EL (cell line): ENCODE measurements at regions not wholly inside any gene's neighbourhood (a gene's known extent, or its start where the extent isn't known, plus 50 kb on each side); places are given as distances from the start of the nearest gene placed in this dataset.

Source experiments
- DNase-seq: peaks from one replicate; pipeline ENCODE4 v3.0.0-alpha.2; 2016

DNA sequence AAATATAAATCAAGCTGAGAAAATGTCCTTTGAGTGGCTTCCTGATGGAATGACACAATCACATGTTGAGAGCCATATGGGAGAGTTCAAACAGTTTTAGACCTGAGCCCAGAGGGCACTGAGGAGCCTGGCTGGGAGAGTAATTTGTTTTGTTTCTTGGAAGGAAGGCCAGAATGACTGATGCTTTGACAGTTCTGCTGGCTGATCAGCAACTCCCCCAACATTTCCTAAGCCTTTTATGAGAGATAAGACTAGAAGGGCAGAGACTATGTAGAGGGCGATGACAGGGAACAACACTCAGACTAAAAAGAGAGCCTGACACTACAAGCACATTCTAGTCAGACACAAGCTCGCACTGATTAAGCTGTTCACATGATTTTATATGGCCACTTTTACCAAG, 169.2 kb downstream of the COX7C start:
- DNase-seq, result no peak

DNA sequence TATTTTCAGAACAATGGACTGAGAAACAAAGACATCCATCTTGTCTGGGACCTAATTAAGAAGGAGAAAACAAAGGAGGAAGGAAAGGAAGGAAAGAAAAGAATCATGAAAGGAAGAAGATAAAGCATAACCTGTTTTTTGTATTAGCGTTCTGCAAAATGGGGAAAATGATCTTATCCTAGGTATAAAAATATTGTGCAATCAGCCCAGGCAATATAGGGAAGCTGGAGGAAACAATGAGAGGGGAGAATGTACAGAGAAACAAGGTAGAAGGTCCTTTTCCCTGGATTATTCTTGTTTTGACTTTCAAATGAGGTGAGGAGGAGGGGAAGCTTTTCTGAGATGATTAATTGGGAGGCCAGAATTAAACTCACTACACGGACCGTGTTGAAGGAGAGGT, 177.9 kb downstream of the COX7C start:
- no peak for DNase-seq

DNA sequence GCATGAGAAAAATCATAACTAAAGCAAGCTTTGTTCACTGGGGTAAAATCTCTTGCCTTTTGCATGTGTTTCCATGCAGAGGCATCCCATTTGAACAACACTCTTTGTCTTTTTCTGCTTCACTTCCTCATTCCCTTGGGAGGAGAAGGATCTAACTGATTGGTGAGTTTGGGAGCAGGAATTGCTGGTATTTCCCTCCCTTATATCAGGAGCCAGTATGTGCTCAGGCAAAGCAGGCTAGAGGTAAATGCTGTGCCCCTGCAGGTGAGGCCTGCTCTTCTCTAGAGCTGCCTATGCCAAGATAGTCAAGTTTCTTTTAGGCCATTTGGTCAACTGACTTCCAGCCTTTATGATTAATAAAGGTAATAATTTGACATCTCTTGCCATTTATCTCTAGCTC, 179.9 kb downstream of the COX7C start:
- no peak for DNase-seq

DNA sequence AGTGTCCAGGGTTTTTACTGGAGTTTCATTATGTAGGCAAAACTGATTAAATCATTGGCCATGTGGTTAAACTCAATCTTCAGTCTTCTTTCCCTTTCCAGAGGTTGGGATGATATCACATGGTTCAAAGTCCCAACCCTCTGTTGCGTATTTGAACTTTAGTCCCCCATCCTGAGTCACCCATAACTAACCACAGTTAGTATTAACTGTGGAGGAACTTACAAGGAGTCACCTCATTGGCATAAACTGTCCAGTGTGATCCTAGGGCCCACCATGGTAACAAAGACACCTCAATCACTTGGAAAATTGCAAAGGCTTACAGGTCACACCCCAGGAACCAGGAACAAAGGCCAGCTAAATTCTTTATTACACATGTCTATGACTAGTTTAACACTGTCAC, 188.5 kb downstream of the COX7C start:
- peak; percentile 1 for DNase-seq

DNA sequence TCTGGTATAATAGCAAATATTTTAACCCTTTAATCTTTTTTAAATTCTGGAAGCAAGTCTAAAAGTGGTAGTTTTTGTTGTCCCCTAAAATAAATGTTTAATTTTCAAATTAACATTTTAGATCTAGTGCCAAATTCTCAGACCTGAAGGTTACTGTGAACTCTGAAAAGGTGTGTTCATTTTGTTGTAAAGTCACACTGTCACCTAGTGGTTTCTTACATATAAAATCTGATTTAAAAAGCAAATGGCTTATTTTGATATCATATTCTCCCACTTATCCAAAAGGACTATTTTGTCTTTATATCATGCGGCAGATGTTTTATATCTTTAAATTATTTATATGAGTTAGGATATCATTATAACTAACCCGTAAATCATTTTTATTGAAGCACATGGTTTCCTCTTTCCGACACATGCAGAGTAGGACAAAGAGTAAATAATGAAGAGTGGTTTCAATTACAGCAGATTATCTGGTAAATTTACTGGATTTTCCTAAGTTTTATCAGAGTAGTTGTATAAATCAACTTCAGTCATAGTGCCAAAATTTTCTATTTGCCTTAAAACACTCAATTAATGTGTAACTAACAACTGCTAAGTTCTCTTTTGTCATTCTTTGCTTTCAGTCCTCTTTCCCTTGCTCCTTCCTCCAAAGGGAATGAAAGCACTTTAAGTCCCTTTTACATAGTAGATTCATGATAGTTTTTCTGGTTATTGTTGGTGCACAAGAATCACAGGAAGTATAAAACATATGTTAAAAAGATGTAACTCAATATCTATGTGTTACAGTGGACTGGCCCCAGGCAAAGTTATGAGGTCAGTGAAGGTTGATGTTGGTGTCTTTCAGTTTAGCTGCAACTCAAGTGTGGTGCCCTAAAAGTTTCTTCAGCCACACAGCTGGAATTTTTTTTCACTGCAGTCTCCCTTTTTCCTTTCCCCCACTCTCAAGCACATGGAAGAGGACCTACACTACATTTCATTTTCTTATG, 189.6 kb downstream of the COX7C start:
- no peak for DNase-seq

DNA sequence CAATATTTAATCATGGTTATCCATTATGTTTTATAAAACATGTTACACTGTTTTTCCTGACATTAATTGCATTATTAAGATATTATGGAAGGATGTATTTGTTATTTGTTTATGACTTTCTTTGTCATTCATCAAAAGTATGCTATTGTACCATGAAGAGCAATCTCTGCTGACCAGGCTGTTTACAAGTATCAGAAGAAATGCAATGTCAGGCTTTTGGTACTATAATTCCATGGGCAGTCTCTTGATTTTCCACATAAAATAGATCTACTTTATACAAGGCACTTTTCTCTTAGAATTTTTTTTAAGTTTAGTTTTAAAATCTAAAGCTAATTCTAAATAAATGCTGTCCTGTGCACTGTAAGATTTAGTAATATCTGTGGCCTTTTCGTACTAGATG, 196.6 kb downstream of the COX7C start:
- no peak for DNase-seq

DNA sequence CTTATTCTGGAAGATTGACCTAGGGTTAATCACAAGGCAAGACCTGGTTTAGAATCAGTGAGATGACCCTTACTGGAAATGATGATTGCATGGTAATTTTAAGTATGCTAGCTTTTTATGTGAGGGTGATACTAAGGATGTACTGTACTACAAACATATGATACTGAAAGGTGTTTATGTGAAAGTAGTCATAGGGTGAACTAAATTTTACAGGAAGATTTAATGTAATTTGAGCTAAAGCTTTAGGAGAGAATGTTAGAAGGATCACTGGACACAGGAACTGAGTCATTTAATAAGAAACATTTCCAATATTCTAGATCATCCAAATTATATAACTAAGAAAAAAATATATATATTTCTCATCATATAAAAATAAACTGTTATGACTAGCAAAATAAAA, 197.2 kb downstream of the COX7C start:
- no peak for DNase-seq

DNA sequence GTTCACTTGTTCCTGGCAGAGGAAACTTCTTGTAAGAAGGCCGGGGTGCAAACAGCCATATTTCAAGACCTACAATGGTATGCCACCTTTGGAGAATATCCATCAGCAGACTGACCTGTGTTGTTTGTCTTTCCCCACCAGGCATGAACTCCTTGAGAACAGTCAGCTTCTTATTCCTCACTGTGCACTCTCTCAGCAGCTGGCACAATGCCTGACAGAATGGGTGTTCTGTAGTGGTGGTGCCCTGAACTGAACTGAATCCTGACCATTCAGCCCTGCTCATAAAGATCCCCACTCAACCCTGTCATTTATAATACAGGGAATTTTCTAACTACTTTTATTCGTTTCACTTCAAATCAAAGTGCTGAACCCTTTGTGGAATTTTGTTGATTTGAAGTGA, 206.9 kb downstream of the COX7C start:
- no peak for DNase-seq

DNA sequence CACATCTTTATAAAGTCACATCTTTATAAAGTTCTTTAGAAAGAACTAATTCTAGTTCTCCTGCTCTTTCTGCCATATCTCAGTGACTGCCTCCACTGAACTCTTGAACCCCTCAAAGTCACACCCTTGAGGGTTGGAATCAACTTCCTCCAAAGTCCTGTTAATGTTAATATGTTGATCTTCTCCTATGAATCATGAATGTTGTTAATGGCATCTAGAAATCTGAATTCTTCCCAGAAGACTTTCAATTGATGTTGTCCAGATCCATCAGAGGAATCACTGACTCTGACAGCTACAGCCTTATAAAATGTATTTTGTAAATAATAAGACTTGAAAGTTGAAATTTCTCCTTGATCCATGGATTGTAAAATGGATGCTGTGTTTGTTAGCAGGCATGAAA, 213.4 kb downstream of the COX7C start:
- DNase-seq, result no peak

DNA sequence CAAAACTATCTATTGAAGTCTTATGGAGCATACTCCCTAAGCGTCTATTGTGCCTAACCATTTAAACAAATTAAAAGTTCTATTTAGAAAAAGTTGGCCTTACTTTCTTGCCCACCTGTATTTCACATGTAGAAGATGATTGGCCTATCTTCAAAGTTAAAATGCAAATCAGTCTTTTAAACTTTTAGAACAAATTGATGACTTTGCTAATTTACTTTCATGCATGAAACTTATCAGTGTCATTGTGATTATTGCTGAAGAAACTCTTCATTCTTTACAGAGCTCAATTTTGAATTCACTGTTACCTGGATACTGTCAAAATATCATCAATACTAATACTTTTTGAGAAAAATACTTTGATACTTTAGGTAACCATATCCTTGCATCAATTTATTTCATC, 216.1 kb downstream of the COX7C start:
- no peak for DNase-seq

DNA sequence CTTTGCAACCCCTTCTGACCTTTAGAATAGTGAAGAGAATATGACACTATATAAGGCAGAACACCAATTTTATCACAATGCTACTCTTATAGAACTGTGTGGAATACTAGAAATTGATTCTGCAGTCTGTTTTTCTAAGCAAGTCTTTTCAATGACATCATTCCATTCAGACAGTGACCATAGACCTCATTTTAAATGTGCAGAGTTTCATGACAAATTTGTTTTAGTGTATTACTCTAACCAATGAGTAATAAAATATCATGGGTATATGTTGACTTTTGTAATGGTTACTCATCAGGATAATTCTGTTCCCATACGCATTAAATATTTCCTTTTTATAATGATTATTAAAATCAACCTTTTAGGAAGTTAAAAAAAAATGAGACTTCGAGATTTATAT, 219.9 kb downstream of the COX7C start:
- no peak for DNase-seq

DNA sequence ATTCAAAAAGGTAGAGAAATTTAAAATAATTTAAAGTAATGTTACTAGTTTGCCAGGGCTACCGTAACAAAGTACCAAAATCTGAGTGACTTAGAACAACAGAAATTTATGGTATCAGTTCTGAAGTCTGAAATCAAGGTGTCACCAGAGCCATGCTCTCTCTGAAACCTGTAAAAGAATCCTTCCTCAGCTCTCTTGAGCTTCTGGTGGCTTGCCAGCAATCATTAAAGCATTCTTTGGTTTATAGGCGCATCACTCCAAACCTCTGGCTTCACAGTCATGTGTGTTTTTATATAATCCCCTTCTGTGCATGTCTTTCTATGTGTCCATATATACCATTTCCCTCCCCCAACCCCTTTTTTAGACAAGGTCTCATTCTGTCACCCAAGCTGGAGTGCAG, 220.3 kb downstream of the COX7C start:
- no peak for DNase-seq

DNA sequence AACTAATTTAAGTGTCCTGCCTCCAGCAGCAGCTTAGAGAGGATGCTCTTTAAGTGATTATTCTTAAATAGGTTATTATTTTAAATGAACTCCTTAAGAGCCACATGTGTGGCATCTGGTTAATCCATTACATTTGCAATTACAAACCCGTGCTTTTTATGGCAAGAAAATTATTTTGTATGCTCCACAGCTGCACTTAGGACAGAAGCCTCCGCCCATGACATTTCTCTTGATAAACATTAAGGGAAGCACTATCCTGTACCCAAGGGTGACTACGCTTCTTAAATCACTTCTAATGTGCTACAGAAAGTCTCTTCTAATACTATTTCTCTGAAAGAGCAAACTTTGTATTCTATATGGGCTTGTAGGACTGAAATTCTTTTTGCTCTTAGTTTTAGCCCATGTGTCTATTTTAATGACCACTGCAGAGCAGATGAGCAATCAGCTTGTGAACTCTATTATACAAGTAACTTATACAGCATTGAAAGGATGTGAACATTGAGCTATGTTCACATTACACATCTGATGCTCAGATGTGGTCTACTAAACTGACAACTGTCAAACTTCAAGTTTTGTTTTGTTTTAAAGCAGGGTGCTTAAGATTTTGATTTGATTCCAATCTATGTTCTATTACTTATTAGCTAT, 223.4 kb downstream of the COX7C start:
- DNase-seq, result no peak

DNA sequence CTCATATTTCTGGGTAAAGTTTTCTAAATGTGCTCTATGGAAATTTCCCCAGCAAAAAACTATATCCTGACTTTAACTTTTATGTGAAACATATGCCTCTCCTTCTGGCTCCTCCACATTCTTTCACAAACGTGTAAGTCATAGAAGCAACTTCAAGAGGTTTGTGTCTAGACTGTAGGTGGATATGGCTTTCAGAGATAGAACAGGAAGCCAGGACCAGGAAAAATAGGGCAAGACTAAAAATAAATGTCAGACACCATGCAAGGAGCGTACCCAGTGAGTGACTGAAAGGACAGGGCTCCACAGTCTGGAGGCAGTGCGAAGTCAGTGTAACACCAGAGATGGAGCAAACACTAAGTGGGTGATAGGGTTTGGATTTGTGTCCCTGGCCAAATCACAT, 240.7 kb downstream of the COX7C start:
- DNase-seq, result no peak

DNA sequence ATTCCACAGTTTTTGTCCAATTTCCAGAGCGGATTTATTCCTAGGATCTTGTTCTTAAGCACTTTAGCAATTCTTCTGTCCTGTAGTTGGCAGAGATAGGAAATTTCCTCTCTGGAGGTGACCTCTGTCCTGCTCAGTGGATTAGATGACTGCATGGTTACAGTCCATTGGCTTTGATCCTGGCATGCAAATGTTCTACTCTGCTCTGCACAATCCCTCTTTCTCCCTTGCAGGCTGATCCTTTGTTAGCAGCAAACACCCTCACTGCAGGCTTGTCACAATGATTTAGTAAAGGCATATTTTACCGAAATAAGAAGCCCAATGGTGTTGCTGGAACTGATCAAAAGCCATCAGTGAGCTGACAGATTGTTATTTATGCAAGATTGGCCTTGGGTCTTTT, 243.8 kb downstream of the COX7C start:
- no peak for DNase-seq

DNA sequence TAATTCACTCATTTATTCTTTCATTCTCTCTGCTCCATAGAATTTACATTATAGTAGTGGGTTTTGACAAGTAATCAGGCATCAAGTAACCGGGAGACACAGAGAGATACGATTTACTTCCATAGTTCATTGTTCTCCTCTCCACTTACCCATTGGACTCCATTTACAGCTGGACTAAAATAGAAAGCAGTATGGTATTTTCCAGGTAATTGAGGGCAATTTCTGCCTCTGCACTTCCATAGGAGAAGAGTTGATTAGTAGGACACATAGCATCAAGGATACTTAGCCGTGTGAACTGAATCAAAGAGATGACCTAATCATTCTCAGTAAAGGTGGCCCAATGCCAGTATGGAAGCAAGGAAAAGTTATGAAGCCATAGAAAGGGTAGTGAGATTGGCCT, 244.4 kb downstream of the COX7C start:
- DNase-seq, result no peak

DNA sequence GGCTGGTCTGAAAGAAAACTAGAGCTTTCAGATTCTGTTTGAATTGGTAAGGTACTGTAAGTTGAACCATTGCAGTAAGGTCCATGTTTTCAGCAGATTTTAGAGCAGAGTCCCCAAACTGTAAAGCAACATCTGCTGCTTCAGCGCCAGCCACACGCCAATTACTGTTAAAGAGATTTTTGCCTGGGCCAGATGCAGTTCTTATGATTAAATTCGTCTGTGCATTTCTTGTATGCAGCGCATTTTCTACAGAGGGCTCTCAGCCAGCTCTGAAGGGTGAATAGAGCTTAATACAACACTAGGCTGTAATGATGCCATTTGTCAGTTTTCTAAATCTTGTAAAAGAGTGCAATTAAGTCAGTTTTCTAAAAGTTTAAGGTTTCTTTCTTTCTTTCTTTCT, 246.3 kb downstream of the COX7C start:
- DNase-seq, result no peak

DNA sequence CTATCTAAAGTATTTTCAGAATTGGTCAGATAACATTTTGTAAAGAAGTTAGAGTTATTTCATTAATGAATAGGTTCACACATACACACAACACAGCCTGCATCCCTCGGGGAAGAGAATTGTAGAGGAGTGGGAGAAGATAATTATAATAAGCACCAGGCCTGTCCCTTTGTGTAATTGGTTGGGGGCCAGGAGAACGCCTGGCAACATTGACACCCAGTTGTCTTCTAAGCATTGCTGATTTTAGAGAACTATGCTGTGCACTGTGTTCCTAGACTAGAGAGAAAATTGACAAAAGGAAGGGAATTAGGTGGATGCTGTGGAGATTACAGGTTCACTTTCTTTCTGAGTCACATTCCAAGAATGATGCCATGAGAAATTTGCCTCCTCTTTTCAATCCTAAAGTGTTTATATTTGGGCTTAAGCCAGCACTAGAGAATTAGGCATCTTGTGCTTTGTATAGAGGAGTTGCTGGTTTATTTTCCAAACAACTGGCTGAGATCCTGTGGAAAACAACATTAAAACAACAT, 247.6 kb downstream of the COX7C start:
- DNase-seq, result no peak

DNA sequence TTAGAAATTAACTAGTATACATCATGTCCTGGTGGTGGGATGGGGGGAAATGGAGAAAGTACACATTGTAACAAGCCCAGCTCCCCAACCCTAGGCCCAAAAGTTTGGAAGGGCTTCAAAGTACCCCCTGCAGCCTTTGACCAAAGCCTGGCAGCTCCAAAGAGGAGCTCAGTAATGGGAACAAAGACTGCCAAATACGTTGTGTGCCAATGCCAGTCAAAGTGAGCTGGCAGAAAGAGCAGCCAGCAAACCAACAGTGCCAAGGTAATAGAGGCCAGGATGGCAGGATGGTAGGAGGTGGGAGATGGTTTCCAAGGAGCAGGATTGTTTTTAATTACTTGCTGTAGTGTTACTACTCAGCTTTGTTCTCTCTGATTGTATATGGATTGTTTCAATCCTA, 248.3 kb downstream of the COX7C start:
- no peak for DNase-seq

DNA sequence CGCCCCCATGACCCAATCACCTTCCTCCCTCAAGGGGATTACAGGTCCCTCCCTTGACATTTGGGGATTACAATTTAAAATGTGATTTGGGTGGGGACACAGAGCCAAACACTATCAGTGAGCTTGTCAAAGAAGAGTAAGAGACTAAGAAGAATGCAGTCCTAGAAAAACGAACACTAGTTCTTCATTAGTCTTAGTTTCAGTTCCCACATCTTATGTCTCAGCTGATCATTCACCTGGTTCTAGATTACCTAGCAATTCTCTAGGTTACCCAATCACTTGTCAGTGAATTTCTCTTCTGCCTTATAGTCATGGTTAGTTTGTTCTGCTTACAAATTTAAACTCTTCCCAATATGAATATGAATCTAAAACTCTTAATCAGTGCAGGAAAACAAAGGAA, 251.5 kb downstream of the COX7C start:
- no peak for DNase-seq

DNA sequence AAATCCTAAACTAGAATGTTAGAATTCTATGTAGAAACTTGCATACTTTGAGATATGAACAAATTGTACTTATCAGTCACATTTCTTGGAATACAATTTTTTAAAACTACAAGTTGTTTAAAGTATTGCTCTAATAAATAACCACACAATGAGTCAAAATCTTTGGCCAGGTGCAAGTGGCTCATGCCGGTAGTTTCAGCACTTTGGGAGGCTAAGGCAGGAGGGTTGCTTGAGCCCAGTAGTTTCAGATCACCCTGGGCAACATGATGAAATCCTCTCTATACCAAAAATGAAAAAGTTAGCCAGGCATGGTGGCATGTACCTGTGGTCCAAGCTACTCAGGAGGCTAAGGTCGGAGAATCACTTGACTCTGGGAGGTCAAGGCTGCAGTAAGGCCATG, 257.8 kb downstream of the COX7C start:
- no peak for DNase-seq

DNA sequence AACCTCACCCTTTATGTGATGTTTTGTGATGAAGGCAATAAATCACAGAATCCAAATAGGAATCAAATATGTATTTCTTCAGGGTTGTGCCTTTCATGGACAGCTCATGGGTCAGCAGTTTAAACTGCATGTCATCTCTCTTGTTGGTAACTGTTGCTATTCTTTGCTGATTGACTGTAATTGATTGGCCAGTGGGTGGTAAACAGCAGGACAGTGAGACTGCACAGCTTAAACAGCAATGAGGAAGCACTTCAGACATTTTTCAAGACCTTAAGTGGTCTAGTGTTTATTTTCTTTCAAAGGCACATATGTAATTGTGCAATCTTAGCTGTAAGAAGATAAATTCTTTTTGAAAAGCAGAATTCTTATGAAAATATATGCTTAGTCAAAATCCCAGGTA, 260.5 kb downstream of the COX7C start:
- no peak for DNase-seq

DNA sequence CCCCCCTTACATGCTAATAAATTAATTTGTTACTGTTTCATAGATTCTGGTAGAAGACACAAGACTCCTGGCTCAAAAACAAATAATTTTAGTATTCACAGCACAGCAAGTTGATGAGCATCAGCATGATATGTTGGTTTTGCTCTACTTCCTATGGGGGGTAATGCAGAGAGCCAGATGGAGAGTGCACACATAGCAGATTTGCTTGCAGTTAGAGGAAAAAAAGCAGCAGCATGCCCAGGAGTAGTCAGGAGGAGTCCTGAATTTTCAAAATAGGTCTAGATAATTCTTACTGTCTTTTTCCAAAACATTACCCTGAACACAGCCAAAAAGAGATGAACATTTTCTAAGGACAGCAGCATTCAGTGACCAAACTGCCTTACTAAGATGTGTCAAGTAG, 261.3 kb downstream of the COX7C start:
- DNase-seq, result no peak

DNA sequence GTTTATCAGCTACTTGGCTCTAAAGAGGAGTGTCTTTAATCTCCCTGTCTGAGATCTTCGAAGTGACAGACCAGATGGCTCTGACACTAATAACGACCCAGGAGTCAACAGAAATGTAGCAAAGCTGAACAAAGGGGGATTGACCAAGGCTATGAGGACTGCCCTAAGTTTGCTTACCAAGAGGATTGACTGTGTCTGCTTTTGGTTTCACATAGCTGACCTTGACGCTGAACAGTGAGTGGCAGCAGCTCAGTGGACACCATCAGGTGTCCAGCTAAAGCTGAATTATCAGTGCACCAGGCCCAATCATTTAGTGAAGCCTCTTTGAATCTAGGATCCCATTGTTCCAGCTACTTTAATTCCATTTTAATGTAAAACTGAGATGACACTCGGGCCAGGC, 262.6 kb downstream of the COX7C start:
- no peak for DNase-seq
